Cardiac muscle cell (in vitro differentiated cells and primary cell): ENCODE measurements at regions not wholly inside any gene's neighbourhood (a gene's known extent, or its start where the extent isn't known, plus 50 kb on each side); places are given as distances from the start of the nearest gene placed in this dataset.

Experiments used
- DNase-seq, 2 donors: peaks; one replicate each; pipeline versions ENCODE4 v3.0.0 to v3.0.0-alpha.2; 2010 to 2017; ENCODE audit warnings: low read depth in 1 of 2, low spot score in 1 of 2
- H3K27ac ChIP-seq: fragments of 200-600 bp; sonication (generic); 2 replicates; pipeline ENCODE4 v1.5.1; 2016
- H3K27me3 ChIP-seq: fragments of 200-600 bp; sonication (generic); 2 replicates; pipeline ENCODE4 v1.6.0; 2016; ENCODE audit warnings: control low read depth
- H3K36me3 ChIP-seq: fragments of 200-600 bp; sonication (generic); 2 replicates; pipeline ENCODE4 v1.5.1; 2016; ENCODE audit warnings: control low read depth
- H3K4me1 ChIP-seq: fragments of 200-600 bp; sonication (generic); 2 replicates; pipeline ENCODE4 v1.8.1; 2017; ENCODE audit warnings: low read depth, mild to moderate bottlenecking, mixed run types
- H3K4me3 ChIP-seq: fragments of 200-600 bp; sonication (generic); 2 replicates; pipeline ENCODE4 v1.5.1; 2016; ENCODE audit warnings: mild to moderate bottlenecking
- H3K9me3 ChIP-seq: fragments of 200-600 bp; sonication (generic); 2 replicates; pipeline ENCODE4 v1.5.1; 2017; ENCODE audit warnings: low read depth, mild to moderate bottlenecking, control low read depth
- TF ChIP-seq, protein P1 (sequence below): IDR thresholded peaks from 2 replicates; pipeline ENCODE4 v1.5.1; 2012; ENCODE audit warnings: low read depth, mild to moderate bottlenecking, low read length

DNA sequence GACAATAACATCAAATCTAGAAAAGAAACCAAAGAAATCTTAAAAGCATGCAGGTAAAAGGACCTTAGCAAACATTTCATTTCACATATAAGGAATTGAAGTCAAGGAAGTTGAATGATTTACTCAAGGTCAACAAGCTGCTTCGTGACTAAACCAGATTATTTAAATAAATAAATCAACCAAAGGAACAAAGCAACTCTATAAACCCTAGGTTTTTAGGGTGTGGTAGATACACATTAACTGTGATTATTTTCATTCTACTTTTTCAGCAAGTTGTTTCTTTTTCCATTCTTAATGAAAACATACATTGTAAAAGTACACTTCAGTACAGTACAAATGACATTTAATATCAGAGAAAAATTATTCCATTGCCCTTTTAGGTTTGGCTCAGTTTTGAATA lies 382.0 kb upstream of the STEAP1 start:
- Histone ChIP-seq H3K36me3 (no peaks in the 10 kb centered on the region), H3K27ac (no peak overlapping the region), H3K9me3 (peaks cover 3% of the 10 kb centered on the region), H3K27me3 (no peaks in the 10 kb centered on the region), H3K4me3 (no peak overlapping the region), H3K4me1 (no peaks in the 10 kb centered on the region)
- TF ChIP-seq, protein P1, sequence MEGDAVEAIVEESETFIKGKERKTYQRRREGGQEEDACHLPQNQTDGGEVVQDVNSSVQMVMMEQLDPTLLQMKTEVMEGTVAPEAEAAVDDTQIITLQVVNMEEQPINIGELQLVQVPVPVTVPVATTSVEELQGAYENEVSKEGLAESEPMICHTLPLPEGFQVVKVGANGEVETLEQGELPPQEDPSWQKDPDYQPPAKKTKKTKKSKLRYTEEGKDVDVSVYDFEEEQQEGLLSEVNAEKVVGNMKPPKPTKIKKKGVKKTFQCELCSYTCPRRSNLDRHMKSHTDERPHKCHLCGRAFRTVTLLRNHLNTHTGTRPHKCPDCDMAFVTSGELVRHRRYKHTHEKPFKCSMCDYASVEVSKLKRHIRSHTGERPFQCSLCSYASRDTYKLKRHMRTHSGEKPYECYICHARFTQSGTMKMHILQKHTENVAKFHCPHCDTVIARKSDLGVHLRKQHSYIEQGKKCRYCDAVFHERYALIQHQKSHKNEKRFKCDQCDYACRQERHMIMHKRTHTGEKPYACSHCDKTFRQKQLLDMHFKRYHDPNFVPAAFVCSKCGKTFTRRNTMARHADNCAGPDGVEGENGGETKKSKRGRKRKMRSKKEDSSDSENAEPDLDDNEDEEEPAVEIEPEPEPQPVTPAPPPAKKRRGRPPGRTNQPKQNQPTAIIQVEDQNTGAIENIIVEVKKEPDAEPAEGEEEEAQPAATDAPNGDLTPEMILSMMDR = no peak
- DNase-seq = no peak

DNA sequence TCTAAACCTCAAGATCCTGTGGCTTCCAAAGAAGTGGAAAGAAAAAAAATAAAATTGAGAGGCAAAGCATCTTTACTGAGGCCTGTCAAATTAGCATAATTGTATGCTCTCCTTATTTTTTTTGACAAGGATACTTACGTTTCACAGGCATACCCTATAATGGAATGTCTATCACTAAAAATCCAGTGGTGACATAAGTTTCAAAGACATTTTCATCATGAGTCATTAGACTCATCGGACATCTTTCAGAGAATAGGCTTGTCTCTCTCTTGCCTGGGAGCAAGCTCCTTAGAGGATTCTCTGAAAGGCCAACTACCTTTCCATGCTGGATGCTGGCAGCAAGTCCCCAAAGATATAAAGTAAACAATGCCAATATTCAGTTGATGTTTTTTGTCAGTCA lies 380.7 kb upstream of the STEAP1 start:
- H3K27ac ChIP-seq = no peak overlapping the region
- TF ChIP-seq, protein P1 = no peak

GRCh38 chr7:89775459-89775858 lies 378.8 kb upstream of the STEAP1 start:
- no peak for DNase-seq
- H3K27me3 ChIP-seq = no peaks in the 10 kb centered on the region
- H3K36me3 ChIP-seq = no peaks in the 10 kb centered on the region
- peaks cover 3% of the 10 kb centered on the region for H3K9me3 ChIP-seq
- H3K4me1 ChIP-seq = no peaks in the 10 kb centered on the region
- no peak overlapping the region for H3K4me3 ChIP-seq
- TF ChIP-seq, protein P1 = no peak
- no peak overlapping the region for H3K27ac ChIP-seq

More for the DNA sequence above, 380.7 kb upstream of the STEAP1 start:
- Histone ChIP-seq H3K36me3 (no peaks in the 10 kb centered on the region), H3K27me3 (no peaks in the 10 kb centered on the region), H3K4me3 (no peak overlapping the region), H3K9me3 (peaks cover 3% of the 10 kb centered on the region), H3K4me1 (no peaks in the 10 kb centered on the region)
- no peak for DNase-seq

DNA sequence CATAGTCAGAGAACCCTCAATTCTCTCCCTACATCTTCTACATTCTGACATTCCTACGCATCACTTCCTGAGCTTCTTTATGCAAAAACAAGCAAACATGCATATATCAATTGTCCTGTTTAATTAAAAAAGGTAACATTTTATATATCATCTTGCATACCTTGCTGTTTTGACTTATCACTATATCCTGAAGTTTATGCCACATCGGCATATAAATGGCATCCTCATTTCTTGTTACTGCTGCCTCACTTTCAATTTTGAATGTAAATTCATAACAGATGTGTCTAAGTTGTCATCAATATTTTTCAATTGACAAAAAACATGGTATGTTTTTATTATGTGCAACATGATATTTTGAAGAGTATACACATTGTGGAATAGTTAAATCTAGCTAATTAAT lies 377.3 kb upstream of the STEAP1 start:
- TF ChIP-seq, protein P1 = no peak
- no peaks in the 10 kb centered on the region for H3K4me1 ChIP-seq
- no peak overlapping the region for H3K27ac ChIP-seq
- H3K9me3 ChIP-seq = peaks cover 3% of the 10 kb centered on the region
- H3K36me3 ChIP-seq = no peaks in the 10 kb centered on the region
- no peak for DNase-seq
- no peaks in the 10 kb centered on the region for H3K27me3 ChIP-seq
- H3K4me3 ChIP-seq = no peak overlapping the region

GRCh38 chr7:89777499-89777898 lies 376.8 kb upstream of the STEAP1 start:
- no peak for DNase-seq
- TF ChIP-seq, protein P1 = no peak
- peaks cover 3% of the 10 kb centered on the region for H3K9me3 ChIP-seq
- no peaks in the 10 kb centered on the region for H3K36me3 ChIP-seq
- H3K4me3 ChIP-seq = no peak overlapping the region
- no peaks in the 10 kb centered on the region for H3K27me3 ChIP-seq
- H3K4me1 ChIP-seq = no peaks in the 10 kb centered on the region
- no peak overlapping the region for H3K27ac ChIP-seq

DNA sequence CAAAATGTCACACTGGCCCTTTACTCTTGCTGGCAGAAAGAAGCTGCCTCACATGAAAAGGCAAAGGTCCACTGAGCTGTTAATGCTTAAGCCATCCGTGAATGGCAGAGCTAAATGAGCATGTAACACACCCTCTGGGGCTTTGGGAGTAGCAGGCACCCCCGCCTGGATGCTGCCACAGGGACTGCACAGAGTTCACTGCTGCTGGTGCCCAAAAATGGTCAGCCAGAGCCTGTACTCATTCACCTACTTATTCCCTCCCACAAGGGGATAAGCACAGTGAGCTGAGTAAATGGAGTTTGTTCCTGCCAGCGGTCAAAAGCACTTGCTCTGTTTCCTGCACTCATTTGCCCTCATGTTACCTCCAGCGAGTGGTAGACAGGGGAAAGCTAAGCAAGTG lies 374.0 kb upstream of the STEAP1 start:
- no peaks in the 10 kb centered on the region for H3K4me1 ChIP-seq
- no peak overlapping the region for H3K4me3 ChIP-seq
- TF ChIP-seq, protein P1 = no peak
- no peak for DNase-seq
- H3K27me3 ChIP-seq = no peaks in the 10 kb centered on the region
- H3K9me3 ChIP-seq = peaks cover 3% of the 10 kb centered on the region
- H3K36me3 ChIP-seq = no peaks in the 10 kb centered on the region
- no peak overlapping the region for H3K27ac ChIP-seq
